Pancreas (tissue), 10 donors: ENCODE measurements at regions not wholly inside any gene's neighbourhood (a gene's known extent, or its start where the extent isn't known, plus 50 kb on each side); places are given as distances from the start of the nearest gene placed in this dataset.

Source experiments
- ATAC-seq, 4 donors: fragments of 200-7000 bp; cut with Tn5 transposase; one replicate each; pipeline versions ENCODE4 v1.8.0 to v1.9.1; 2020; ENCODE audit warnings: mild to moderate bottlenecking in 4 of 4, moderate library complexity in 4 of 4
- DNase-seq, 6 donors: peaks; one replicate each; pipeline ENCODE4 v3.0.0-alpha.2; 2020
- FAIRE-seq: peaks from 2 replicates; lab custom pipeline; 2012; peaks lifted over from hg19 to GRCh38; lab: Jason Lieb, UNC
- H3K27ac ChIP-seq, 4 donors: fragments of 200-600 bp; sonication (generic); 1 replicate in 3 of 4; 2 replicates in 1 of 4; pipeline versions ENCODE4 v1.5.0 to v1.8.0; 2020
- H3K27me3 ChIP-seq, 4 donors: fragments of 200-600 bp; one replicate each; pipeline ENCODE4 v1.8.0; 2021
- H3K36me3 ChIP-seq, 3 donors: fragments of 200-600 bp; sonication (generic) in 1 of 3; one replicate each; pipeline versions ENCODE4 v1.5.0 to v1.8.0; 2020 to 2021
- H3K4me1 ChIP-seq, 3 donors: fragments of 200-600 bp; one replicate each; pipeline ENCODE4 v1.8.0; 2021
- H3K4me3 ChIP-seq, 4 donors: fragments of 200-600 bp; sonication (generic) in 2 of 4; one replicate each; pipeline versions ENCODE4 v1.5.0 to v1.8.0; 2020 to 2021
- H3K9me3 ChIP-seq, 4 donors: fragments of 200-600 bp; one replicate each; pipeline ENCODE4 v1.8.0; 2021
- WGBS, 2 donors: extraction: QIAGEN DNeasy Blood & Tissue Kit; methylation state at CpG; one replicate each; pipeline ENCODE4 v1.1.7; 2013; 5-methylcytosine and 5-hydroxymethylcytosine counted together
- intact Hi-C, 3 donors: fragments of 100-400 bp; cut with DNase I; formaldehyde crosslinking; loops; one replicate each; pipeline versions ENCODE4 v1.11.1 to v1.14.2; 2022
- TF ChIP-seq, protein P1 (sequence below), 4 donors: fragments of 200-600 bp; sonication (generic) in 3 of 4; IDR thresholded peaks; one replicate each; pipeline versions ENCODE4 v1.5.0 to v1.8.0; 2021; ENCODE audit warnings: antibody characterized with exemption in 4 of 4
- donor health status: healthy with polysubstance abuse.
- donor health status: DM: no; HTN: no; CAD: no; lungs with moderate emphysema.
- donor health status: DM: no; HTN: no; CAD: no.
- donor health status: control.
- donor health status: control.
- donor health status: Bipolar disorder and iron deficiency.
- donor health status: DM: yes; HTN: yes; CAD: no.
- donor health status: DM: no; HTN: no; CAD: no.
- donor health status: DM: no; HTN: no; CAD: no.
- donor health status: DM: yes; HTN: yes; CAD: no.

DNA sequence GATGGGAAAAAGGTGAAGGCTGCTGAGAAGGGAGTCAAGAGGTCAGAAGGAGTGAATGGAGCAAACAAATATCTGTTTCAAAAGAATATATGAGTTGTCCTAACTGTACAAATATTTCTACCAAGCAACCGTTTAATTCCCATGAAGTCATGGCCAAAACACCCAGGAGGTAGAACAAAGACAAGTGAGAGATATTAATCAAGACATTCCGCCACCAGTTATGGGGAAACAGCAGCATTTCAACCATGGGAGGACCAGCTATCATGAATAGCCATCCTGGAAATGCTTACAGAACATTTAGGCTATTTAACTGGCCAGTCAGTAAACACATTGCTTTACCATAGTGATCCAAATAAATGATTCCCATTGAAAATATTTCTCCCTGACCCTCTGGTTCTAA, 396.3 kb downstream of the IRS1 start:
- Histone ChIP-seq H3K27me3 (no peaks in the 10 kb centered on the region), H3K36me3 (no peaks in the 10 kb centered on the region), H3K27ac (peak overlapping the region in 3 of 4 donors; percentile 26 to 40 (median 26)), H3K9me3 (no peaks in the 10 kb centered on the region), H3K4me3 (no peak overlapping the region), H3K4me1 (peaks cover 0 to 3% (median 0%) of the 10 kb centered on the region in 3 donors)
- 32 to 39% methylated on average over 2 of the region's 2 CpGs for WGBS, 2 donors
- TF ChIP-seq, protein P1, sequence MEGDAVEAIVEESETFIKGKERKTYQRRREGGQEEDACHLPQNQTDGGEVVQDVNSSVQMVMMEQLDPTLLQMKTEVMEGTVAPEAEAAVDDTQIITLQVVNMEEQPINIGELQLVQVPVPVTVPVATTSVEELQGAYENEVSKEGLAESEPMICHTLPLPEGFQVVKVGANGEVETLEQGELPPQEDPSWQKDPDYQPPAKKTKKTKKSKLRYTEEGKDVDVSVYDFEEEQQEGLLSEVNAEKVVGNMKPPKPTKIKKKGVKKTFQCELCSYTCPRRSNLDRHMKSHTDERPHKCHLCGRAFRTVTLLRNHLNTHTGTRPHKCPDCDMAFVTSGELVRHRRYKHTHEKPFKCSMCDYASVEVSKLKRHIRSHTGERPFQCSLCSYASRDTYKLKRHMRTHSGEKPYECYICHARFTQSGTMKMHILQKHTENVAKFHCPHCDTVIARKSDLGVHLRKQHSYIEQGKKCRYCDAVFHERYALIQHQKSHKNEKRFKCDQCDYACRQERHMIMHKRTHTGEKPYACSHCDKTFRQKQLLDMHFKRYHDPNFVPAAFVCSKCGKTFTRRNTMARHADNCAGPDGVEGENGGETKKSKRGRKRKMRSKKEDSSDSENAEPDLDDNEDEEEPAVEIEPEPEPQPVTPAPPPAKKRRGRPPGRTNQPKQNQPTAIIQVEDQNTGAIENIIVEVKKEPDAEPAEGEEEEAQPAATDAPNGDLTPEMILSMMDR (IDR thresholded peaks at IDR 0.05): no peak
- intact Hi-C loops: no loop called here
- ATAC-seq: peak; percentile 41 to 82 (median 68)
- FAIRE-seq: no peak
- DNase-seq: peak in 2 of 6 donors; percentile 10 to 24

DNA sequence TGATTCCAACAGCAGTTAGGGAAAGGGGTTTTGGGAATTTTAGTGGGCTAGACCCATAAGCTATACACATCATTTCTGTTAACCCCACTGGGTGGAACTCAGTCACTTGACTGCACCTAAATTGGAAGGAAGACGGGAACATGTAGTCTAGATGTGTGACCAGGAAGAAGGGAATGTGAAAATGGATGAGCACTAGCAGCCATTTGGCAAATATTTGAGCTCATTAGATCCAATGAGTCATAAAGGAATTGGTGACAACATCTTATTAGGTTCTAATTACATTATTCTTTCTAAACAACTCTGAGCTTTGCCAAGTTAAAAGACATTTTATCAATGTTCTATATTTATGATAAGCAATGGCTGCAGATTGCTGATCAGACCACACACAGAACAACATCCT, 400.6 kb downstream of the IRS1 start:
- no peaks in the 10 kb centered on the region for H3K27me3 ChIP-seq
- intact Hi-C loops: no loop called here
- WGBS, 2 donors: 94 to 95% methylated on average over 1 of the region's 1 CpG
- no peak for FAIRE-seq
- peaks cover 0 to 3% (median 0%) of the 10 kb centered on the region in 3 donors for H3K4me1 ChIP-seq
- no peak for ATAC-seq
- H3K27ac ChIP-seq: no peak overlapping the region
- no peaks in the 10 kb centered on the region for H3K36me3 ChIP-seq
- no peak for DNase-seq
- H3K4me3 ChIP-seq: no peak overlapping the region
- TF ChIP-seq, protein P1 (IDR thresholded peaks at IDR 0.05): no peak
- no peaks in the 10 kb centered on the region for H3K9me3 ChIP-seq

DNA sequence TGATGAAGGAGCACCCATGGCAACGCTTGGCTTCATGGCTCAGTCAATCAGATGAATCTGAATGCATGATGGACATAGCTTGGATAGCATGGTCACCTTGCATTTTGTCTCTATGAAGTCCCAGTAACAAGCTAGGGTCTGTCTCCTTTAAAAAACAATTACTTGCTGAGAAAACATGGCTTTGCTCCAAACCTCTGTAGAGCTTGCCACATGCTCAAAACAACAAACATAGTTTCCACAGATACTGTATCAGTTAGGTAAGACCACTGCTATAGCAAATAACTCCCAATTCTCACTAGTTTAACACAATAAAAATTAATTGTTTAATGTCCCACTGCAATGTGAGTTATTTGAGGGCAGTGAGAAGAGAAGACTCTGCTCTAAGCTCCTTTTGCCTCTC, 401.0 kb downstream of the IRS1 start:
- DNase-seq (no peak), FAIRE-seq (no peak), ATAC-seq (no peak)
- Histone ChIP-seq H3K36me3 (no peaks in the 10 kb centered on the region), H3K27me3 (no peaks in the 10 kb centered on the region), H3K9me3 (no peaks in the 10 kb centered on the region), H3K4me3 (no peak overlapping the region), H3K27ac (no peak overlapping the region), H3K4me1 (peaks cover 0 to 3% (median 0%) of the 10 kb centered on the region in 3 donors)
- WGBS, 2 donors: 90 to 94% methylated on average over 1 of the region's 1 CpG
- intact Hi-C loops: no loop called here
- TF ChIP-seq, protein P1 (IDR thresholded peaks at IDR 0.05): no peak

DNA sequence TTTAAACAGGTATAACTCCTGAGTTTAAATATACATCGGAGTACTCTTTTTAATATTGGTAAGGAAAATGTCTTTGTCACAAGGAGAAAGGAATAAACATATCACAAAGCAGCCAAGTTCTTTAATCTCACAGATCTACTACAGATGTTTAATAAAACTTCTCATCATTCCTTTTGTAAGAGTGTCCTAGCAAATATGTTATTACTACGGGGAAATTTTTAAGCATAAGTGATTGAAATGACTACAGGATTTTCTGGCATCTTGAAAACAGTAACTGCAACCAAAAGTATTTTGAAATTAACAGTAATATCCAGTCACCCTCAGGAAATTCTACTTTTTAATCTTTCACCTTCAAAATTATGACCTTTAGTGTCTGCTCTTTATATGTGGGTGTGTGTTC, 403.1 kb downstream of the IRS1 start:
- H3K9me3 ChIP-seq: no peaks in the 10 kb centered on the region
- WGBS, 2 donors: 92% methylated on average over 2 of the region's 2 CpGs
- ATAC-seq (no peak), FAIRE-seq (no peak), DNase-seq (no peak)
- H3K27me3 ChIP-seq: no peaks in the 10 kb centered on the region
- no peak overlapping the region for H3K4me3 ChIP-seq
- H3K4me1 ChIP-seq: peaks cover 0 to 3% (median 0%) of the 10 kb centered on the region in 3 donors
- H3K27ac ChIP-seq: no peak overlapping the region
- TF ChIP-seq, protein P1 (IDR thresholded peaks at IDR 0.05): no peak
- no peaks in the 10 kb centered on the region for H3K36me3 ChIP-seq
- intact Hi-C loops: no loop called here

DNA sequence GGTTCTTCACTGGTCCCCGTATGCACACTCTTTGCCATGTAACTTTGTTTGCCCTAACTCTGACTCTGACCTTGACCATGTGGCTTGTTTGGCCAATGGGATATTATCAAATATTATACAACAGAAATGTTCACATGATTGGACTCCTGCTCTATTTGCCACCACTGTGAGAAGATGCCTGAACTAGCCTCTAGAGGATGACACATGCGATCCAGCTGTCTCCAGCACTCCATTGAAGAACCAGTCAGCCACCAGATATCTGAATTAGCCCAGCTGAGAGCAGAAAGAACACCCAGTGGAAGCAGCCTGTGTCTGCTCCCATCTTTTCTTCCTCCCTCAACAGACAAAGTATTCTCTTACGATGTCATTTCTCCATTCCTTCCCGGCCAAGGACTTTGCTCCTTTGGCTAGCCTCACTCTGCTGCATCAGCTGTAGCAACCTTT, 412.1 kb downstream of the IRS1 start:
- Histone ChIP-seq H3K9me3 (no peaks in the 10 kb centered on the region), H3K36me3 (no peaks in the 10 kb centered on the region), H3K4me1 (no peaks in the 10 kb centered on the region), H3K27me3 (no peaks in the 10 kb centered on the region), H3K27ac (no peak overlapping the region), H3K4me3 (no peak overlapping the region)
- FAIRE-seq (no peak), DNase-seq (no peak), ATAC-seq (peak in 1 of 4 donors; percentile 26)
- WGBS, 2 donors: 68 to 76% methylated on average over 4 of the region's 4 CpGs
- intact Hi-C loops: no loop called here
- TF ChIP-seq, protein P1 (IDR thresholded peaks at IDR 0.05): no peak
